ENCODE measurements at regions not wholly inside any gene's neighbourhood (a gene's known extent, or its start where the extent isn't known, plus 50 kb on each side); places are given as distances from the start of the nearest gene placed in this dataset.

GRCh38 chr12:40622246-40622838, 69.9 kb upstream of the CNTN1 start:
- peak; percentile 34 for DNase-seq

- no peak for DNase-seq
Observed at GRCh38 chr12:40632171-40632570, 60.1 kb upstream of the CNTN1 start.

- no peak for DNase-seq
Observed at GRCh38 chr12:40632933-40633332, 59.3 kb upstream of the CNTN1 start.

GRCh38 chr12:40634517-40635131, 57.6 kb upstream of the CNTN1 start:
- DNase-seq = no peak

- DNase-seq = peak; percentile 36
Observed at GRCh38 chr12:40635141-40635731, 57.0 kb upstream of the CNTN1 start.
